Psoas muscle (tissue), 7 donors: ENCODE measurements at regions not wholly inside any gene's neighbourhood (a gene's known extent, or its start where the extent isn't known, plus 50 kb on each side); places are given as distances from the start of the nearest gene placed in this dataset.

Source experiments
- ATAC-seq, 4 donors: fragments of 200-7000 bp; cut with Tn5 transposase; one replicate each; pipeline ENCODE4 v1.9.1; 2020; ENCODE audit warnings: moderate library complexity in 3 of 4, mild to moderate bottlenecking in 2 of 4
- DNase-seq, 2 donors: peaks; one replicate each; pipeline ENCODE4 v3.0.0-alpha.2; 2020
- H3K27ac ChIP-seq: fragments of 200-600 bp; one replicate; pipeline ENCODE4 v1.8.0; 2022
- H3K27me3 ChIP-seq, 3 donors: fragments of 200-600 bp in 1 of 3; one replicate each; pipeline versions ENCODE4 v1.6.1 to v1.8.0; 2013 to 2022; ENCODE audit warnings: low read length in 2 of 3, mild to moderate bottlenecking in 2 of 3, moderate library complexity in 1 of 3; ENCODE audit not compliant: insufficient read depth in 3 of 3
- H3K36me3 ChIP-seq, 2 donors: fragments of 200-600 bp in 1 of 2; one replicate each; pipeline versions ENCODE4 v1.6.1 to v1.8.0; 2013 to 2022; ENCODE audit warnings: low read depth in 1 of 2, mild to moderate bottlenecking in 1 of 2, moderate library complexity in 1 of 2; ENCODE audit not compliant: insufficient read depth in 1 of 2
- H3K4me1 ChIP-seq: fragments of 200-600 bp; one replicate; pipeline ENCODE4 v1.8.0; 2022
- H3K4me3 ChIP-seq: fragments of 200-600 bp; one replicate; pipeline ENCODE4 v1.8.0; 2022; ENCODE audit warnings: mild to moderate bottlenecking
- H3K9me3 ChIP-seq: fragments of 200-600 bp; one replicate; pipeline ENCODE4 v1.8.0; 2022
- CTCF ChIP-seq: fragments of 200-600 bp; IDR thresholded peaks from one replicate; pipeline ENCODE4 v1.8.0; 2022; ENCODE audit warnings: antibody characterized with exemption
- WGBS, 3 donors: extraction: QIAGEN DNeasy Blood & Tissue Kit; methylation state at CpG; one replicate each; pipeline versions ENCODE4 v1.1.6 to v1.1.7; 2013; 5-methylcytosine and 5-hydroxymethylcytosine counted together
- intact Hi-C, 2 donors: fragments of 100-400 bp; cut with DNase I; formaldehyde crosslinking; loops; one replicate each; pipeline versions ENCODE4 v1.11.0 to v1.14.2; 2022
- donor health status: healthy with polysubstance abuse.
- donor health status: DM: no; HTN: no; CAD: no; lungs with moderate emphysema.
- donor health status: Bipolar disorder and iron deficiency.
- donor health status: healthy.
- donor health status: DM: yes; HTN: yes; CAD: no.
- donor health status: DM: no; HTN: no; CAD: no.
- donor health status: DM: yes; HTN: yes; CAD: no.

GRCh38 chr14:71658261-71658860 lies 273.9 kb upstream of the RGS6 start:
- Histone ChIP-seq H3K36me3 (no peaks in the 10 kb centered on the region), H3K4me3 (no peak overlapping the region)

GRCh38 chr14:71659159-71659558 lies 273.1 kb upstream of the RGS6 start:
- Histone ChIP-seq H3K9me3 (no peaks in the 10 kb centered on the region), H3K27me3 (no peaks in the 10 kb centered on the region), H3K4me3 (no peak overlapping the region), H3K4me1 (no peaks in the 10 kb centered on the region), H3K36me3 (no peaks in the 10 kb centered on the region), H3K27ac (no peak overlapping the region)
- intact Hi-C loops: no loop called here
- no peak for DNase-seq
- no peak for TF ChIP-seq CTCF
- no peak for ATAC-seq

More at GRCh38 chr14:71658261-71658860, 273.9 kb upstream of the RGS6 start:
- no peaks in the 10 kb centered on the region for H3K27me3 ChIP-seq
- ATAC-seq: no peak
- DNase-seq: no peak
- intact Hi-C loops: no loop called here
- no peak overlapping the region for H3K27ac ChIP-seq
- no peaks in the 10 kb centered on the region for H3K9me3 ChIP-seq
- WGBS, 3 donors: 33 to 43% (median 35%) methylated on average over 2 of the region's 2 CpGs
- no peak for TF ChIP-seq CTCF
- no peaks in the 10 kb centered on the region for H3K4me1 ChIP-seq

- TF ChIP-seq CTCF: no peak
- Histone ChIP-seq H3K27ac (no peak overlapping the region), H3K4me3 (no peak overlapping the region), H3K4me1 (no peaks in the 10 kb centered on the region), H3K27me3 (no peaks in the 10 kb centered on the region), H3K9me3 (no peaks in the 10 kb centered on the region), H3K36me3 (no peaks in the 10 kb centered on the region)
- WGBS, 3 donors: 86 to 89% (median 87%) methylated on average over 5 of the region's 5 CpGs
- no peak for DNase-seq
- intact Hi-C loops: no loop called here
- ATAC-seq: no peak
Measured at GRCh38 chr14:71661441-71661840, 270.8 kb upstream of the RGS6 start.

DNA sequence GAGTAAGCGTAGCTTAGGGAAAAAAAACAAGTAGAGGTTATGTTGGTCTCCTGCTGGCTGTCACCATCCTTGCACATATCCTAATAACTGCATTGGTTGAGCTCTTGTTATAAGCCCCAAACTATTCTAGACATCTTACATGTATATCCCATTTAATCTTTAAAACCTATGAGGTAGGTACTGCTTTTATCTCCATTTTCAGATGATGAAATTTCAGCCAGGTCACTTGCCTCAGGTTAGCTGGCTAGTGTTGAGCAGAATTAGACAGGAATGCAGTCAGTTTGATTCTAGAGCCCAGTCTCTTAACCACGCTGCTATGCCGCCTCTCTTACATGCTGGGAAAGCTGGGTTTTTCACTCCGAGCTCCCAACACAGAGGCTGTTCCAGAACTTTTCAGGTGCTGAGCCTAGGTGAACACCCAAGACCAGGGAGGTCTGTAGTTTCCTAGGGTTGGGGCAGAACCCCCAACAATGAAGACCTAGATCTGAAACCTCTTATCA lies 269.9 kb upstream of the RGS6 start:
- Histone ChIP-seq H3K4me1 (no peaks in the 10 kb centered on the region), H3K36me3 (no peaks in the 10 kb centered on the region), H3K27me3 (no peaks in the 10 kb centered on the region), H3K27ac (no peak overlapping the region), H3K4me3 (no peak overlapping the region), H3K9me3 (no peaks in the 10 kb centered on the region)
- no peak for ATAC-seq
- intact Hi-C loops: no loop called here
- WGBS, 3 donors: 94 to 100% (median 98%) methylated on average over 4 of the region's 4 CpGs
- DNase-seq: no peak
- no peak for TF ChIP-seq CTCF

- Histone ChIP-seq H3K4me3 (no peak overlapping the region), H3K36me3 (no peaks in the 10 kb centered on the region), H3K27ac (no peak overlapping the region), H3K4me1 (no peaks in the 10 kb centered on the region), H3K27me3 (no peaks in the 10 kb centered on the region), H3K9me3 (no peaks in the 10 kb centered on the region)
- DNase-seq (no peak), ATAC-seq (no peak)
- intact Hi-C loops: no loop called here
- TF ChIP-seq CTCF: no peak
- WGBS, 3 donors: 63 to 73% (median 70%) methylated on average over 1 of the region's 1 CpG
Measured at GRCh38 chr14:71665157-71665556, 267.1 kb upstream of the RGS6 start.
